Naive thymus-derived CD8-positive, alpha-beta T cell (primary cell): ENCODE measurements at regions not wholly inside any gene's neighbourhood (a gene's known extent, or its start where the extent isn't known, plus 50 kb on each side); places are given as distances from the start of the nearest gene placed in this dataset.
A peak's percentile ranks its signal among the peaks of the same experiment; 100 is the strongest.
"Not testable (repeated sequence)": the region's sequence is repeated elsewhere in the genome, so short reads cannot be mapped to it uniquely, and the experiment has no call there.

ENCODE experiments used
- ATAC-seq, 2 donors: fragments of 150-1000 bp; cut with Tn5 transposase in 1 of 2; sonication (Bioruptor Pico), chemical (Tn5 transposase) in 1 of 2; 1 replicate in 1 of 2; 2 replicates in 1 of 2; pipeline ENCODE4 v1.10.0; 2021; ENCODE audit warnings: mild to moderate bottlenecking in 2 of 2, moderate library complexity in 2 of 2
- POLR2A ChIA-PET: fragments of 350-600 bp; sonication (Branson Sonifier 250); formaldehyde crosslinking; loops from one replicate; lab custom pipeline; 2021; ENCODE audit warnings: antibody characterized with exemption; lab: Charles Lee
- DNase-seq, 10 donors: peaks; one replicate each; pipeline versions ENCODE4 v3.0.0 to v3.0.0-alpha.2; 2020 to 2022
- H3K27ac Mint-ChIP-seq, 10 donors: one replicate each; pipeline ENCODE4 v1.8.0; 2020 to 2022; ENCODE audit warnings: mild to moderate bottlenecking in 10 of 10, mixed read lengths in 10 of 10, moderate library complexity in 4 of 10, inconsistent platforms in 1 of 10
- H3K27me3 Mint-ChIP-seq, 5 donors: one replicate each; pipeline ENCODE4 v1.8.0; 2021 to 2022; ENCODE audit warnings: mixed read lengths in 5 of 5
- H3K36me3 Mint-ChIP-seq, 3 donors: one replicate each; pipeline ENCODE4 v1.8.0; 2020 to 2022; ENCODE audit warnings: mixed read lengths in 3 of 3, mild to moderate bottlenecking in 2 of 3, inconsistent platforms in 1 of 3
- H3K4me1 Mint-ChIP-seq, 4 donors: one replicate each; pipeline ENCODE4 v1.8.0; 2021 to 2022; ENCODE audit warnings: mixed read lengths in 4 of 4
- H3K4me3 Mint-ChIP-seq, 10 donors: one replicate each; pipeline ENCODE4 v1.8.0; 2020 to 2022; ENCODE audit warnings: mild to moderate bottlenecking in 10 of 10, mixed read lengths in 10 of 10, moderate library complexity in 6 of 10, inconsistent platforms in 1 of 10
- H3K9me3 Mint-ChIP-seq, 9 donors: one replicate each; pipeline ENCODE4 v1.8.0; 2020 to 2022; ENCODE audit warnings: mixed read lengths in 9 of 9, mild to moderate bottlenecking in 3 of 9, inconsistent platforms in 1 of 9, moderate library complexity in 1 of 9

DNA sequence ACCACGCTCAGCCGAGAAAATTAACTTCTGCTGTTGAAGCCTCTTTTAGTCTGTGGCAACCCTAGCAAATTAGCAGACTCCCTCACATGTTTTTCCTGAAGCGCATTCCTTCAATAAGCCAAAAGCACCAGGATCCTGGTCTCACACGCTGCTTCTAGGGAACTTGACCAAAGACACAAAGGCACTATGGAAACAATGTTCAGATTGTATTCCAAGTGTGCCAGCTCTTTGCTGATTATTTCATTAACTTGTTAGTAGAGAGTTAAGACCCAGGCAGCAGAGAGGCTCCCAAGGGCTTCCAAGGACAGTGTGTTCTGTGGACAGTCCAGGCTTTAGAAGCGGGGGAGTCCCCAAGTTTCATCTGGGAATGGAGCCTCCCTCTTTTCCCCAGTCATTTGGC, 94.4 kb upstream of the BASP1 start:
- Mint-ChIP-seq H3K27ac (no peak overlapping the region), H3K9me3 (peaks cover 0 to 7% (median 0%) of the 10 kb centered on the region in 9 donors), H3K4me1 (peaks cover 0 to 7% (median 0%) of the 10 kb centered on the region in 4 donors), H3K36me3 (no peaks in the 10 kb centered on the region), H3K27me3 (peaks cover 0 to 34% (median 19%) of the 10 kb centered on the region in 5 donors), H3K4me3 (no peak overlapping the region)
- POLR2A ChIA-PET = no interaction called here
- DNase-seq (no peak), ATAC-seq (no peak)

DNA sequence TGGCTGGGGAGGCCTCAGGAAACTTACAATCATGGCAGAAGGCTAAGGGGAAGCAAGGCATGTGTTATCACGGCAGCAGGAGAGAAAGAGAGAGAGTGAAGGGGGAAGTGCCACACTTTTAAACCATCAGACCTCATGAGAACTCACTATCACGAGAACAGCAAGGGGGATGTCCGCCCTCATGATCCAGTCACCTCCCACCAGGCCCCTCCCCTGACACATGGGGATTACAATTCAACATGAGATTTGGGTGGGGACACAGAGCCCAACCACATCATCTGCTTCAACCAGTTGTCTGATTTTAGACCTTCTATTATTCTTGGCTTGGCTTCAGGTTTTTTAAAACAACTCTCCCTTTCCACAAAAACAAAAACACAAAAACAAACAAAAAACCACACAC, 93.7 kb upstream of the BASP1 start:
- DNase-seq, H3K4me3 Mint-ChIP-seq, ATAC-seq, H3K27ac Mint-ChIP-seq, POLR2A ChIA-PET, H3K9me3 Mint-ChIP-seq, H3K4me1 Mint-ChIP-seq, H3K36me3 Mint-ChIP-seq: not testable (repeated sequence)
- H3K27me3 Mint-ChIP-seq = peaks cover 0 to 33% (median 16%) of the 10 kb centered on the region in 5 donors

DNA sequence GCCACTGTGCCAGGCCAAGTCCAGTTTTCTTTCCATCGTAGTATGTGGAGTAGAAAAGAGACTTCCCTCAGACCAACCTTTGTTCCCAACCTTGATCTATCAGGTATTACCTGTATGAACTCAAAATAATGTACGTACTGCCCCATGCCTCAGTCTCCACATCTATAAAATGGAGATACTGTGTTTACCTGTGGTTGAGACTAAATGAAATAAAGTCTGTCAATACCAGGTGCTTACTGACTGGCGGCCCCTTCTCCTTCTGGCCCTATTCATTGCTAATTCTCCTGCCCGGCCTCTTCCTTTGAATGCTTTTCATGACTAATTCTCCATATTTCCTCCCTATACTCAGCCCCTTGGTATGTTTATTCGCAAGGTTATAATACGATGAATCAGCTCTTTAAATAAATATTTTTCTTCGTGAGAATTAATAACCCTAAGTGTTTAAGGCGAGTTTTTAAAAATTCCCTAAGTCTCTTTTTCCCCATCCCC, 89.6 kb upstream of the BASP1 start:
- no peak overlapping the region for H3K27ac Mint-ChIP-seq
- POLR2A ChIA-PET = no interaction called here
- ATAC-seq (no peak), DNase-seq (no peak)
- H3K9me3 Mint-ChIP-seq = peaks cover 0 to 6% (median 0%) of the 10 kb centered on the region in 9 donors
- peaks cover 7 to 18% (median 11%) of the 10 kb centered on the region in 5 donors for H3K27me3 Mint-ChIP-seq
- H3K36me3 Mint-ChIP-seq = no peaks in the 10 kb centered on the region
- no peak overlapping the region for H3K4me3 Mint-ChIP-seq
- peaks cover 4 to 10% (median 8%) of the 10 kb centered on the region in 4 donors for H3K4me1 Mint-ChIP-seq

DNA sequence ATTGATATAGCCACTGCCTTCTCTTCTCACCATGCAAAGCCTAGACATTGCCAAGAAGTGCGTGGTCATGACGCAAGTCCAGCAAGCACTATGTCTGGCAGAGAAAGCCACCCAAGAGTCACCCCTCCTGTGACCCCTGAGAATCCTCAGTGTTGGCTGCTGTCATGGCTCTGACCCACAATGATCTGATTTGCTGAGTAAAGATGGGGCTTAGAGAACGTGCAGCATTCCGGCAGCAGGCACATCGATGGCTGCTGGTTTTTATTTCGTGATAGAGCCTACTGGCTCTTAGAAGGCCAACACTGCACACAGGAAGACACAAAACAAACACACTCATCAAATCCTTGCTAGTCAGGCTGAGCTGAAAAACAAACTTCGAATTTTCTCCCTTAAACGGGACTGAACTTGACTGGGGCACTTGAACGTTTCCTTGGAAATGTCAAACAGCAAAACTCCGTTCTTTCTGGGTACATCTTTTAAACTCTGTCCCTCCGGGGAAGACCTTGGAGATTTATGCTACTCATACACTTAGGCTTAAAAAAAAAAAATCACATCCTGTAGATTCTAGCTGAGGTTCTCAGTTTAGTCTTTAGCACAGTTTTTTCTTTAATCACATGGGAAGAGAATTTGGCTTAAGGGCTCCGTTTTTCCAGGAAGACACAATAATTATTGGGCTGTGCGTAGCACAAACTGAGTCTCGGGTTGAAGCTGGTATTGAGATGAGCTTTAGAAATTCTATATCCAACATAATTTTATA, 88.2 kb upstream of the BASP1 start:
- H3K4me1 Mint-ChIP-seq = peaks cover 4 to 10% (median 8%) of the 10 kb centered on the region in 4 donors
- H3K36me3 Mint-ChIP-seq = no peaks in the 10 kb centered on the region
- no peak for ATAC-seq
- H3K27ac Mint-ChIP-seq = no peak overlapping the region
- H3K27me3 Mint-ChIP-seq = peaks cover 7 to 18% (median 11%) of the 10 kb centered on the region in 5 donors
- no peak overlapping the region for H3K4me3 Mint-ChIP-seq
- peaks cover 0 to 5% (median 0%) of the 10 kb centered on the region in 9 donors for H3K9me3 Mint-ChIP-seq
- no peak for DNase-seq
- POLR2A ChIA-PET = no interaction called here

DNA sequence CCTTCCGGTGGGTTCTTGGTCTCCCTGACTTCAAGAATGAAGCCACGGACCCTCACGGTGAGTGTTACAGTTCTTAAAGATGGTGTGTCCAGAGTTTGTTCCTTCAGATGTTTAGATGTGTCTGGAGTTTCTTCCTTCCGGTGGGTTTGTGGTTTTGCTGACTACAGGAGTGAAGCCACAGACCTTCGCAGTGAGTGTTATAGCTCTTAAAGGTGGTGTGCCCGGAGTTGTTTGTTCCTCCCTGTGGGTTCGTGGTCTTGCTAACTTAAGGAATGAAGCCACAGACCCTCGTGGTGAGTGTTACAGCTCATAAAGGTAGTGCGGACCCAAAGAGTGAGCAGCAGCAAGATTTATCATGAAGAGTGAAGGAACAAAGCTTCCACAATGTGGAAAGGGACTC, 87.1 kb upstream of the BASP1 start:
- H3K36me3 Mint-ChIP-seq, H3K9me3 Mint-ChIP-seq, POLR2A ChIA-PET, ATAC-seq, H3K27ac Mint-ChIP-seq: not testable (repeated sequence)
- H3K4me1 Mint-ChIP-seq = peaks cover 4 to 10% (median 8%) of the 10 kb centered on the region in 4 donors
- peak in 1 of 10 donors; percentile 7 for DNase-seq
- peak overlapping the region in 2 of 10 donors; percentile 26 to 48 for H3K4me3 Mint-ChIP-seq
- peaks cover 10 to 20% (median 12%) of the 10 kb centered on the region in 5 donors for H3K27me3 Mint-ChIP-seq

DNA sequence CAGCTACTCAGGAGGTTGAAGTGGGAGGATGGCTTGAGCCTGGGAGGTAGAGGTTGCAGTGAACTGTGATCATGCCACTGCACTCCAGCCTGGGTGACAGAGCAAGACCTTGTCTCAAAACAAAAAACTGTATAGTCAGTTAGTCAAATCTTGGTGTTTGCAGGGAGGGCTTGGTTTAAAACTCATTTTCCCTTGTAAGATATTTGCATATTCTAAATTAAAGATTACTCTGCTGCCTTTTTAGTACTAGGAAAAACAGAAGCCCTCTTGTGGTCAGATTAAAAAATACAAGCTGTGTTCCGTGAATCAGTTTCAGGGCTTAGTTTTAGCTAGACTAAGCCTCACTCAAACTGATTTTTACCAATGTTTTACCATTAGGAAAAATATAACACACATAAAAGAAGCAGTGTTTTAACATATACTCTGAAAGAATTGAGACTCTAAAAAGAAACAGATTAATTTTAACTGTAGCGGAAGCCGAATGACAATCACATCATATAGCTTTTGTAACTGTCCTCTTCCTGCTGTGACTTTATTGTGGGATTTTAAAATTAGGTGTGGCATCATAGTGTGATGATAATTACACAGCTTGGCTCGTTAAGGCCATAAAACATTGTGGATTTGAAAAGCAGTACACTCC, 84.9 kb upstream of the BASP1 start:
- peaks cover 7 to 22% (median 14%) of the 10 kb centered on the region in 5 donors for H3K27me3 Mint-ChIP-seq
- POLR2A ChIA-PET = no interaction called here
- no peak for DNase-seq

DNA sequence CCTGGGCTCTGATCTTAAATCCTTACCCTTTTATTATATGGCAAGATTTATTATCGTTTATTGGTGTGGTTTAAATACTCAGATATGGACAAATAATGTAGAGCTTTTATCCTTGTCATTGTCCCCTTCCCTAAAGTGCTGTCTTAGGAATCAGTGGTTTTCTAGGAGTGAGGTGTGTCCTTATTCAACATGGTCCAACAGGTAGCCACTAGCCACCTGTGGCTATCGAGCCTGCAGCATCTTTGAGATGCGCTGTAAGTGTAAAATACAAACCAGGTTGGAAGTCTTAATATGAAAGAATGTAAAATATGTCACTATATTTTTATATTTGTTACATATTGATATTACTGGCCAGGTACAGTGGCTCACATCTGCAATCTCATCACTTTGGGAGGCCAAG, 82.4 kb upstream of the BASP1 start:
- peaks cover 7 to 14% (median 10%) of the 10 kb centered on the region in 5 donors for H3K27me3 Mint-ChIP-seq
- H3K36me3 Mint-ChIP-seq = no peaks in the 10 kb centered on the region
- no peak overlapping the region for H3K27ac Mint-ChIP-seq
- peaks cover 0 to 3% (median 0%) of the 10 kb centered on the region in 9 donors for H3K9me3 Mint-ChIP-seq
- no peak for ATAC-seq
- DNase-seq = no peak
- no peak overlapping the region for H3K4me3 Mint-ChIP-seq
- H3K4me1 Mint-ChIP-seq = peaks cover 4 to 10% (median 8%) of the 10 kb centered on the region in 4 donors
- POLR2A ChIA-PET = no interaction called here

More for the DNA sequence above, 84.9 kb upstream of the BASP1 start:
- H3K27ac Mint-ChIP-seq = no peak overlapping the region
- peaks cover 0 to 3% (median 0%) of the 10 kb centered on the region in 9 donors for H3K9me3 Mint-ChIP-seq
- no peaks in the 10 kb centered on the region for H3K36me3 Mint-ChIP-seq
- H3K4me1 Mint-ChIP-seq = peaks cover 4 to 10% (median 8%) of the 10 kb centered on the region in 4 donors
- H3K4me3 Mint-ChIP-seq = no peak overlapping the region
- ATAC-seq = no peak

DNA sequence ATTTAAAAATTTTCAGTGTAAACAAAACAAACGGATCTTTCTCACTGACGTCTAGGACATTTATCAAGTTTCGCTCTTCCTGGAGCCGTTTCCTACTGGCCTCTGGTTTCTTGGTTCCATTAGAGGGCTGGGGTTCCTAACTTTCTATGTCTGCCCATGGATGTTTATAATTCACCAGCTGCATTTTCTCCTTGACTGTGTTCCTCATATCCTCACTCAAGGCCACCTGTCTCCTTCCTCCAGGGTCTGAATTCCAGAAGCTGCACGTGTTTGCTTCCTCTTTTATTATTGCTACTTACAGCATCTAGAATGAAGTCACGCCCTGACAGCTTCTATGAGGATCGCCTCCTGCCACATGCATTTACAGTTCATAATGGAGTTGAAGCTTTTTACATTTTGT, 74.1 kb upstream of the BASP1 start:
- POLR2A ChIA-PET = interaction anchor here (0.7 kb wide), 1 partner anchor 9 kb away, joined by 3 read pairs; no protein-coding TSS in a partner anchor
- Mint-ChIP-seq H3K4me3 (no peak overlapping the region), H3K27me3 (peaks cover 0 to 3% (median 0%) of the 10 kb centered on the region in 5 donors)

DNA sequence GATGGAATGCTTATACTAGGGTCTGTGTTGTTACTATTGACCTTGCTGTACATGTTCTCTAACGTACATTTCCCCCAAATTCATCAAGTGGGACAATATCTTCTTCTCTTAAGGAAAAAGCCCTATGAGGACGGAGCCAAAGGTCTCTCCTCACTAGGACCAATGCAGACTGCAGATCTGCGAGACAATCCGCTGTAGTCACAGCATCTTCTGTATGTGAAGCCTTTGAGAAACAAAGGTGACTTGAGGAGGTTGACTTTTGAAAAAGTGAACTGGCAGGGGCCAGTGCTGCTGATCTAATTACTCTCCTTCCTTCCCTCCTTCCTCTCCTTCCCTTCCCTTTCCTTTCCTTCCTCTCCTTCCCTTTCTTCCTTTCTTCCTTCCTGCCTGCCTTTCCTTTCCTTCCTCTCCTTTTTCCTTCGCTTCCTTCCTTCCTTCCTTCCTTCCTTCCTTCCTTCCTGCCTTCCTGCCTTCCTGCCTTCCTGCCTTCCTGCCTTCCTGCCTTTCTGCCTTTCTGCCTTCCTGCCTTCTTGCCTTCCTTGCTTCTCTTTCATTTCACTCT, 71.1 kb upstream of the BASP1 start:
- Mint-ChIP-seq H3K27me3 (peaks cover 0 to 3% (median 0%) of the 10 kb centered on the region in 5 donors), H3K9me3 (no peaks in the 10 kb centered on the region), H3K36me3 (no peaks in the 10 kb centered on the region), H3K4me1 (no peaks in the 10 kb centered on the region), H3K4me3 (no peak overlapping the region), H3K27ac (no peak overlapping the region)
- POLR2A ChIA-PET = no interaction called here
- DNase-seq = no peak
- ATAC-seq = no peak

More for the DNA sequence above, 74.1 kb upstream of the BASP1 start:
- ATAC-seq (no peak), DNase-seq (no peak)
- Mint-ChIP-seq H3K9me3 (no peaks in the 10 kb centered on the region), H3K27ac (no peak overlapping the region), H3K4me1 (no peaks in the 10 kb centered on the region), H3K36me3 (no peaks in the 10 kb centered on the region)

DNA sequence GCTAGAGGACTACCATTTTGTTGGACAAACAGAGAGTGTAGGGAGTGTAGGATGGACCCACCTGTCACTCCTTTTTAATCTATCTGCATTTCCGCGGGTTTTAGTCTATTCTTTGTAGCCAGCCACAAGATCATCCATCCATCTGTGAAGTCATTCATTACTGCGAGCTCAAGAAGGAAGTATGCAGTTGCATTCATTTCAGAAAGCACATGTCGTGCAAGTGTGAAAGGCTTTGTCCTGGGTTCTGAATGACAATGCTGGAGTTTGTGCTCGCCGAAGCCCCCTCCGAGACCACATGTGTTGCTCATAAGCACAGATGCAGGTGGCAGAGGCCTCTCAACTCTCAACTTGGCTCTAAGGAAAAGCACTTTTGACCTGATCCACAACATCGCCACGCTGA, 70.3 kb upstream of the BASP1 start:
- no peak for ATAC-seq
- POLR2A ChIA-PET = no interaction called here
- Mint-ChIP-seq H3K27me3 (peaks cover 0 to 3% (median 0%) of the 10 kb centered on the region in 5 donors), H3K4me1 (no peaks in the 10 kb centered on the region), H3K4me3 (no peak overlapping the region), H3K36me3 (no peaks in the 10 kb centered on the region), H3K9me3 (no peaks in the 10 kb centered on the region), H3K27ac (no peak overlapping the region)
- DNase-seq = no peak

DNA sequence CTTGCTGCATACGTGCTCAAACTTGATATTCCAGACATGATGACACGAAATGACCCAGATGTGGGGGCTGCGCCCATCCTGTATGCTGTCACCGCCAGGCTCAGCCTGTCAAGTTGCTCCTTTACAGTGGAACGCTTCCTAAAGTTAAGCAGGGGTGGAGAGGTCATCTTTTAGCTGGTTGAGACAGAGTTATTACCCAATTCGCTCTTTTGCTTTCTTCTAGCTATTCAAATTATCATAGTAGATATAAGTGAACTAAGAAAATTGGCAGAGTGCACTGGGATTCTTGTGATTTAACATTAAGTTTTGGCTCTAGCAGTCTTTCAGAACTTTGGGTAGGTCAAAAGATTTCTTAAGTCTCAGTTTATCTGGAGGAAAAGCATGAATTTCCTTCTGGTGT, 69.8 kb upstream of the BASP1 start:
- no peak for DNase-seq
- Mint-ChIP-seq H3K36me3 (no peaks in the 10 kb centered on the region), H3K27me3 (peaks cover 0 to 3% (median 0%) of the 10 kb centered on the region in 5 donors), H3K9me3 (no peaks in the 10 kb centered on the region), H3K4me1 (no peaks in the 10 kb centered on the region), H3K27ac (no peak overlapping the region), H3K4me3 (no peak overlapping the region)
- POLR2A ChIA-PET = no interaction called here
- ATAC-seq = no peak

DNA sequence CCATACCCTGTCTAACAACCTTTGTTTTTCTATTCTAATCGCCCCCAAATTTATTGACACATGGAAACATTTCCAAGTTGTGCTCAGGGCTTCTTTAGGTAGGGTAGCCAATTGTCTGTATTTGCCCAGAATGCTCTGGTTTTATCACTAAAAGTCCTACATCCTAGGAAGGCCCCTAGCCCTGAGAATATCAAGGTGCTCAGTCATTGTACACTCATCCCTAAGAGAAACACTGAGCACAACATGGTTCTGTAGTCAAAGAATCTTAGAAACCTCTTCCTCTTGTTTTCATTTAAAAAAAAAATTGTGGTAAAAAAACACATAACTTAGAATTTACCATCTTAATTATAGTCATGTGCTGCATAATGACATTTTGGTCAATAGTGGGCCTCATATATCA, 69.0 kb upstream of the BASP1 start:
- Mint-ChIP-seq H3K9me3 (no peaks in the 10 kb centered on the region), H3K4me1 (no peaks in the 10 kb centered on the region), H3K27me3 (no peaks in the 10 kb centered on the region), H3K4me3 (no peak overlapping the region), H3K27ac (no peak overlapping the region), H3K36me3 (no peaks in the 10 kb centered on the region)
- ATAC-seq (no peak), DNase-seq (no peak)
- POLR2A ChIA-PET = no interaction called here

DNA sequence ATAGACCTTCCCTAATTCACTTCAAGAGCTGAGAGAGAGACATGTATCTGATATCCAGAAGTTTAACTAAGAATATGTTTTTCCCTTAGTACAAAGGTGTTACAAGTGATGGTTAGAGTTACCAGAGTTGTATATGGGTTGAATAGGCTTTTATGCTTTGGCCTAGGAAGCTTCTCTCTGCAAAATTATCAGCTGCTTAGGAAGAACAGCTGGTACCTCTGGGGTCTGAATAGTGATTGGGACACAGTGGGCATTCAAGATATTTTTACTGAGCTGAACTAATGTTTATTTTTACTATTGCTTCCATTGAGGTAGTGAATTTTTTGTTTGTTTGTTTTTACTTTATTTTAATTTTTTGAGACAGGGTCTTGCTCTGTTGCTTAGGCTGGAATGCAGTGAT, 67.6 kb upstream of the BASP1 start:
- H3K27me3 Mint-ChIP-seq = peaks cover 0 to 4% (median 0%) of the 10 kb centered on the region in 5 donors
- no peaks in the 10 kb centered on the region for H3K4me1 Mint-ChIP-seq
- peaks cover 0 to 5% (median 0%) of the 10 kb centered on the region in 9 donors for H3K9me3 Mint-ChIP-seq
- no peak for DNase-seq
- no peaks in the 10 kb centered on the region for H3K36me3 Mint-ChIP-seq
- H3K27ac Mint-ChIP-seq = no peak overlapping the region
- ATAC-seq = no peak
- H3K4me3 Mint-ChIP-seq = no peak overlapping the region
- POLR2A ChIA-PET = no interaction called here
